ENCODE measurements at regions not wholly inside any gene's neighbourhood (a gene's known extent, or its start where the extent isn't known, plus 50 kb on each side); places are given as distances from the start of the nearest gene placed in this dataset.
"Not testable (repeated sequence)": the region's sequence is repeated elsewhere in the genome, so short reads cannot be mapped to it uniquely, and the experiment has no call there.

- not testable (repeated sequence) for ATAC-seq
These were observed 468.9 kb upstream of the PIK3R1 start for GRCh38 chr5:67746608-67747007.

GRCh38 chr5:67746103-67746502 lies 469.5 kb upstream of the PIK3R1 start:
- no peak for ATAC-seq

GRCh38 chr5:67732921-67733320 lies 482.6 kb upstream of the PIK3R1 start:
- no peak for ATAC-seq

- no peak for ATAC-seq
These were observed 483.1 kb upstream of the PIK3R1 start for GRCh38 chr5:67732471-67732870.

- no peak for ATAC-seq
These were observed 483.7 kb upstream of the PIK3R1 start for GRCh38 chr5:67731886-67732285.

- ATAC-seq: no peak
These were observed 484.6 kb upstream of the PIK3R1 start for GRCh38 chr5:67730917-67731474.

- no peak for ATAC-seq
These were observed 487.1 kb upstream of the PIK3R1 start for GRCh38 chr5:67728326-67728890.

- ATAC-seq: no peak
These were observed 490.0 kb upstream of the PIK3R1 start for GRCh38 chr5:67725604-67726003.

- no peak for ATAC-seq
These were observed 491.0 kb upstream of the PIK3R1 start for GRCh38 chr5:67724412-67725135.

- no peak for ATAC-seq
These were observed 491.7 kb upstream of the PIK3R1 start for GRCh38 chr5:67723873-67724272.

GRCh38 chr5:67722582-67722981 lies 493.0 kb upstream of the PIK3R1 start:
- ATAC-seq: not testable (repeated sequence)

- ATAC-seq: no peak
These were observed 495.3 kb upstream of the PIK3R1 start for GRCh38 chr5:67720162-67720772.

GRCh38 chr5:67702008-67702407 lies 505.4 kb upstream of the CD180 start:
- no peak for ATAC-seq

GRCh38 chr5:67699560-67699959 lies 503.0 kb upstream of the CD180 start:
- no peak for ATAC-seq

- ATAC-seq: no peak
These were observed 499.8 kb upstream of the CD180 start for GRCh38 chr5:67696446-67696845.

- ATAC-seq: no peak
These were observed 498.8 kb upstream of the CD180 start for GRCh38 chr5:67695369-67695768.

GRCh38 chr5:67694810-67695191 lies 498.2 kb upstream of the CD180 start:
- ATAC-seq: no peak

GRCh38 chr5:67693956-67694809 lies 497.6 kb upstream of the CD180 start:
- no peak for ATAC-seq

- ATAC-seq: no peak
These were observed 490.1 kb upstream of the CD180 start for GRCh38 chr5:67686746-67687145.

GRCh38 chr5:67681703-67682102 lies 485.1 kb upstream of the CD180 start:
- ATAC-seq: no peak

GRCh38 chr5:67680099-67680498 lies 483.5 kb upstream of the CD180 start:
- no peak for ATAC-seq

GRCh38 chr5:67679184-67679841 lies 482.7 kb upstream of the CD180 start:
- ATAC-seq: no peak
